ENCODE measurements at regions not wholly inside any gene's neighbourhood (a gene's known extent, or its start where the extent isn't known, plus 50 kb on each side); places are given as distances from the start of the nearest gene placed in this dataset.

DNA sequence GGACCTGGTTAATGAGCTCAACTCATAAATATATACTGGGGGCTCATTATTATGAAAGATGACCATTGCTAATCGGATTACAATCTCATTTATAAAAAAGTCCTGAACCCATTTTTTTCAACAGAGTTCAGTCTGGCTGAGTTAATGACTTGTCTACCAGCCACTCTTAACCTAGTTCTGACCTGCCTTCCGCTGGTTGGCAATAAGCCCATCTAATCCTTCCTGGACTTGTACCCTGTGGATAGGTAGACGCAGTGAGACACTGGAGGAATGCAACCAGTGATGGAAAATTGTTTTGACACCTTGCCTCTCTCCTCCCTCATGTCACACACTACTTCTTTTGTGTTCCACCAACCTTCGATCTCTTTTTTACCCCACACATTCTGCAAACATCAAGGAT lies 279.9 kb downstream of the FOXO1 start:
- Histone ChIP-seq H3K36me3 (no peaks in the 10 kb centered on the region), H3K27ac (no peak overlapping the region), H3K27me3 (no peaks in the 10 kb centered on the region), H3K4me3 (no peak overlapping the region), H3K9me3 (no peaks in the 10 kb centered on the region), H3K4me1 (ENCODE audit: insufficient read depth) (no peaks in the 10 kb centered on the region)
- TF ChIP-seq POLR2A (IDR thresholded peaks at IDR 0.05): no peak
- TF ChIP-seq, protein P1, sequence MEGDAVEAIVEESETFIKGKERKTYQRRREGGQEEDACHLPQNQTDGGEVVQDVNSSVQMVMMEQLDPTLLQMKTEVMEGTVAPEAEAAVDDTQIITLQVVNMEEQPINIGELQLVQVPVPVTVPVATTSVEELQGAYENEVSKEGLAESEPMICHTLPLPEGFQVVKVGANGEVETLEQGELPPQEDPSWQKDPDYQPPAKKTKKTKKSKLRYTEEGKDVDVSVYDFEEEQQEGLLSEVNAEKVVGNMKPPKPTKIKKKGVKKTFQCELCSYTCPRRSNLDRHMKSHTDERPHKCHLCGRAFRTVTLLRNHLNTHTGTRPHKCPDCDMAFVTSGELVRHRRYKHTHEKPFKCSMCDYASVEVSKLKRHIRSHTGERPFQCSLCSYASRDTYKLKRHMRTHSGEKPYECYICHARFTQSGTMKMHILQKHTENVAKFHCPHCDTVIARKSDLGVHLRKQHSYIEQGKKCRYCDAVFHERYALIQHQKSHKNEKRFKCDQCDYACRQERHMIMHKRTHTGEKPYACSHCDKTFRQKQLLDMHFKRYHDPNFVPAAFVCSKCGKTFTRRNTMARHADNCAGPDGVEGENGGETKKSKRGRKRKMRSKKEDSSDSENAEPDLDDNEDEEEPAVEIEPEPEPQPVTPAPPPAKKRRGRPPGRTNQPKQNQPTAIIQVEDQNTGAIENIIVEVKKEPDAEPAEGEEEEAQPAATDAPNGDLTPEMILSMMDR (IDR thresholded peaks at IDR 0.05): no peak
- TF ChIP-seq EP300 (IDR thresholded peaks at IDR 0.05): no peak
- no peak for DNase-seq
- intact Hi-C loops (cut with DNase I): no loop called here
- WGBS, 3 donors: 91 to 97% (median 95%) methylated on average over 4 of the region's 4 CpGs

DNA sequence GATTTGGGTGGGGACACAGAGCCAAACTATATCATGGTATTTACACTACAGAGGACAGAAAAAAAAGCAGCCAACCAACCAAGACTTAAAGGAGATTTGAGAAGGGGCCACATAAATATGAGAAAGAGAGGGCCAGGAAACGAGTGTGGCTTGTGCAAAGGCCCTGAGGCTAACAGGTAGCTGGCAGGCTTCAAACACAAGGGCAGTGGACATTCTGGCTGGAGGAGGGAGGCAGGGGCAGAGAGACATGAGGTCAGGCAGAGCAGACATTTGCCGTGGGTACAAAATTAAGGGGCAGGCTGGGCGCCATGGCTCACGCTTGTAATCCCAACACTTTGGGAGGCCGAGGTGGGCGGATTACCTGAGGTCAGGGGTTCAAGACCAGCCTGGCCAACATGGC lies 278.7 kb downstream of the FOXO1 start:
- Histone ChIP-seq H3K27ac (no peak overlapping the region), H3K4me1 (ENCODE audit: insufficient read depth) (no peaks in the 10 kb centered on the region), H3K27me3 (no peaks in the 10 kb centered on the region), H3K36me3 (no peaks in the 10 kb centered on the region), H3K9me3 (no peaks in the 10 kb centered on the region), H3K4me3 (no peak overlapping the region)
- intact Hi-C loops (cut with DNase I): no loop called here
- no peak for TF ChIP-seq POLR2A (IDR thresholded peaks at IDR 0.05)
- 91 to 96% (median 95%) methylated on average over 6 of the region's 6 CpGs for WGBS, 3 donors
- no peak for DNase-seq

GRCh38 chr13:40388617-40389016 lies 277.8 kb downstream of the FOXO1 start:
- Histone ChIP-seq H3K4me1 (ENCODE audit: insufficient read depth) (no peaks in the 10 kb centered on the region), H3K9me3 (no peaks in the 10 kb centered on the region), H3K36me3 (no peaks in the 10 kb centered on the region), H3K27me3 (no peaks in the 10 kb centered on the region), H3K4me3 (no peak overlapping the region), H3K27ac (no peak overlapping the region)
- no peak for TF ChIP-seq EP300 (IDR thresholded peaks at IDR 0.05)
- TF ChIP-seq, protein P1 (IDR thresholded peaks at IDR 0.05): no peak
- no peak for TF ChIP-seq POLR2A (IDR thresholded peaks at IDR 0.05)
- no peak for DNase-seq
- intact Hi-C loops (cut with DNase I): no loop called here
- 89 to 91% (median 89%) methylated on average over 11 of the region's 11 CpGs for WGBS, 3 donors

GRCh38 chr13:40389081-40389641 lies 277.3 kb downstream of the FOXO1 start:
- WGBS, 3 donors: 82 to 85% (median 84%) methylated on average over 10 of the region's 10 CpGs
- no peak for TF ChIP-seq EP300 (IDR thresholded peaks at IDR 0.05)
- TF ChIP-seq, protein P1 (IDR thresholded peaks at IDR 0.05): no peak
- no peak for TF ChIP-seq POLR2A (IDR thresholded peaks at IDR 0.05)
- Histone ChIP-seq H3K4me1 (ENCODE audit: insufficient read depth) (no peaks in the 10 kb centered on the region), H3K36me3 (no peaks in the 10 kb centered on the region), H3K4me3 (no peak overlapping the region), H3K27me3 (no peaks in the 10 kb centered on the region), H3K27ac (no peak overlapping the region), H3K9me3 (no peaks in the 10 kb centered on the region)
- intact Hi-C loops (cut with DNase I): no loop called here
- no peak for DNase-seq

GRCh38 chr13:40390401-40390916 lies 276.0 kb downstream of the FOXO1 start:
- no peak overlapping the region for H3K27ac ChIP-seq
- H3K4me1 ChIP-seq (ENCODE audit: insufficient read depth): no peaks in the 10 kb centered on the region
- H3K4me3 ChIP-seq: no peak overlapping the region
- no peak for TF ChIP-seq EP300 (IDR thresholded peaks at IDR 0.05)
- TF ChIP-seq, protein P1 (IDR thresholded peaks at IDR 0.05): no peak
- H3K36me3 ChIP-seq: no peaks in the 10 kb centered on the region
- 94 to 96% (median 95%) methylated on average over 9 of the region's 9 CpGs for WGBS, 3 donors
- H3K27me3 ChIP-seq: no peaks in the 10 kb centered on the region
- intact Hi-C loops (cut with DNase I): no loop called here
- no peak for DNase-seq
- H3K9me3 ChIP-seq: no peaks in the 10 kb centered on the region
